Epithelial cell of proximal tubule (primary cell): ENCODE measurements at regions not wholly inside any gene's neighbourhood (a gene's known extent, or its start where the extent isn't known, plus 50 kb on each side); places are given as distances from the start of the nearest gene placed in this dataset.

ENCODE experiments used
- DNase-seq: peaks from one replicate; pipeline ENCODE4 v3.0.0-alpha.2; 2011; ENCODE audit warnings: low read depth
- H3K4me3 ChIP-seq: 2 replicates; pipeline ENCODE4 v1.5.1; 2011; ENCODE audit warnings: low read depth, mild to moderate bottlenecking, low read length
- TF ChIP-seq, protein P1 (sequence below): conservative IDR thresholded peaks from 2 replicates; pipeline ENCODE4 v1.5.1; 2012; ENCODE audit warnings: low read depth, mild to moderate bottlenecking, low read length

DNA sequence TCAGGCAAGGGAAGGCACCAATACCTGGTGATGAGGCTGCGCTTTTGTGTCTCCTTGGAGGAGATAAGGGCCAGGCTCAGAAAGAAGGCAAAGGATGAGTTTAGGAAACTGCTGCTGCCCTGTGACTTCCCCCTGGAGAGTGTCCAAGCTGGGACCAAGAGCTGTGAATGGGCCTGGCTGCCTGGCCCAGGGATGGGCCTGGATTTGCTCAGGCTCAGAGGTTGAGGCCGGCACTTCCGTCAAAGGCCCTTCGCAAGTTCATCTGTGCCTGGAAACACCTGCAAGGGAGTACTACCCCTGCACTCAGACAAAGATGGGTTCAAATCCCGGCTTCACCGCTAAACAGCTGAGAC, 50.5 kb upstream of the NANOS1 start:
- no peak overlapping the region for H3K4me3 ChIP-seq
- DNase-seq = no peak
- TF ChIP-seq, protein P1, sequence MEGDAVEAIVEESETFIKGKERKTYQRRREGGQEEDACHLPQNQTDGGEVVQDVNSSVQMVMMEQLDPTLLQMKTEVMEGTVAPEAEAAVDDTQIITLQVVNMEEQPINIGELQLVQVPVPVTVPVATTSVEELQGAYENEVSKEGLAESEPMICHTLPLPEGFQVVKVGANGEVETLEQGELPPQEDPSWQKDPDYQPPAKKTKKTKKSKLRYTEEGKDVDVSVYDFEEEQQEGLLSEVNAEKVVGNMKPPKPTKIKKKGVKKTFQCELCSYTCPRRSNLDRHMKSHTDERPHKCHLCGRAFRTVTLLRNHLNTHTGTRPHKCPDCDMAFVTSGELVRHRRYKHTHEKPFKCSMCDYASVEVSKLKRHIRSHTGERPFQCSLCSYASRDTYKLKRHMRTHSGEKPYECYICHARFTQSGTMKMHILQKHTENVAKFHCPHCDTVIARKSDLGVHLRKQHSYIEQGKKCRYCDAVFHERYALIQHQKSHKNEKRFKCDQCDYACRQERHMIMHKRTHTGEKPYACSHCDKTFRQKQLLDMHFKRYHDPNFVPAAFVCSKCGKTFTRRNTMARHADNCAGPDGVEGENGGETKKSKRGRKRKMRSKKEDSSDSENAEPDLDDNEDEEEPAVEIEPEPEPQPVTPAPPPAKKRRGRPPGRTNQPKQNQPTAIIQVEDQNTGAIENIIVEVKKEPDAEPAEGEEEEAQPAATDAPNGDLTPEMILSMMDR = no peak

DNA sequence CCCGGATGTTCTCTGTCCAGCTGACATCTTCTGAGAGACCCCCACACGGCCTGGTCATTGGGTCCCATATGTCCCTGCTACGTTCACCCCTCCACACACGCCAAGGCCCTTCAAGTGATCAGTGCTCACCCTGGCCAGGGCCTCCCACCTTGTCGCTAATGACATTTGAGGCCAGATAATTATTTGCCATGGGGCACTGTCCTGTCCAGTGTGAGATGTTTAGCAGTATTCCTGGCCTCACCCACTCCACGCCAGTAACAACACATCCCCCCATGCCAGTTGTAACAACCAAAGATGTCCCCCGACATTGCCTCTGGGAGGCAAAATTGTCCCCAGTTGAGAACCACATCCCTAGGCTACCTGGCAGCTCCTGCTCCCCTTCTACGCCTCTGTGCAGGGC, 49.9 kb upstream of the NANOS1 start:
- no peak for DNase-seq
- TF ChIP-seq, protein P1 = no peak
- no peak overlapping the region for H3K4me3 ChIP-seq
